ENCODE measurements at regions not wholly inside any gene's neighbourhood (a gene's known extent, or its start where the extent isn't known, plus 50 kb on each side); places are given as distances from the start of the nearest gene placed in this dataset.

- ATAC-seq: no peak
- WGBS (ENCODE audit: insufficient coverage, low coverage, low lambda C conversion rate, missing lambda C conversion rate): 80% methylated on average over 1 of the region's 6 CpGs
- TF ChIP-seq POLR2A (IDR thresholded peaks at IDR 0.05): no peak
- TF ChIP-seq, protein P1, sequence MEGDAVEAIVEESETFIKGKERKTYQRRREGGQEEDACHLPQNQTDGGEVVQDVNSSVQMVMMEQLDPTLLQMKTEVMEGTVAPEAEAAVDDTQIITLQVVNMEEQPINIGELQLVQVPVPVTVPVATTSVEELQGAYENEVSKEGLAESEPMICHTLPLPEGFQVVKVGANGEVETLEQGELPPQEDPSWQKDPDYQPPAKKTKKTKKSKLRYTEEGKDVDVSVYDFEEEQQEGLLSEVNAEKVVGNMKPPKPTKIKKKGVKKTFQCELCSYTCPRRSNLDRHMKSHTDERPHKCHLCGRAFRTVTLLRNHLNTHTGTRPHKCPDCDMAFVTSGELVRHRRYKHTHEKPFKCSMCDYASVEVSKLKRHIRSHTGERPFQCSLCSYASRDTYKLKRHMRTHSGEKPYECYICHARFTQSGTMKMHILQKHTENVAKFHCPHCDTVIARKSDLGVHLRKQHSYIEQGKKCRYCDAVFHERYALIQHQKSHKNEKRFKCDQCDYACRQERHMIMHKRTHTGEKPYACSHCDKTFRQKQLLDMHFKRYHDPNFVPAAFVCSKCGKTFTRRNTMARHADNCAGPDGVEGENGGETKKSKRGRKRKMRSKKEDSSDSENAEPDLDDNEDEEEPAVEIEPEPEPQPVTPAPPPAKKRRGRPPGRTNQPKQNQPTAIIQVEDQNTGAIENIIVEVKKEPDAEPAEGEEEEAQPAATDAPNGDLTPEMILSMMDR (IDR thresholded peaks at IDR 0.05): no peak
- no peaks in the 10 kb centered on the region for H3K4me1 ChIP-seq
- H3K36me3 ChIP-seq: no peaks in the 10 kb centered on the region
- DNase-seq: no peak
- H3K4me3 ChIP-seq: no peak overlapping the region
- H3K27me3 ChIP-seq: no peaks in the 10 kb centered on the region
- intact Hi-C loops (cut with DNase I): no loop called here
- H3K27ac ChIP-seq: no peak overlapping the region
- no peaks in the 10 kb centered on the region for H3K9me3 ChIP-seq
Measured at GRCh38 chr2:71853858-71854257, 293.8 kb downstream of the CYP26B1 start.

DNA sequence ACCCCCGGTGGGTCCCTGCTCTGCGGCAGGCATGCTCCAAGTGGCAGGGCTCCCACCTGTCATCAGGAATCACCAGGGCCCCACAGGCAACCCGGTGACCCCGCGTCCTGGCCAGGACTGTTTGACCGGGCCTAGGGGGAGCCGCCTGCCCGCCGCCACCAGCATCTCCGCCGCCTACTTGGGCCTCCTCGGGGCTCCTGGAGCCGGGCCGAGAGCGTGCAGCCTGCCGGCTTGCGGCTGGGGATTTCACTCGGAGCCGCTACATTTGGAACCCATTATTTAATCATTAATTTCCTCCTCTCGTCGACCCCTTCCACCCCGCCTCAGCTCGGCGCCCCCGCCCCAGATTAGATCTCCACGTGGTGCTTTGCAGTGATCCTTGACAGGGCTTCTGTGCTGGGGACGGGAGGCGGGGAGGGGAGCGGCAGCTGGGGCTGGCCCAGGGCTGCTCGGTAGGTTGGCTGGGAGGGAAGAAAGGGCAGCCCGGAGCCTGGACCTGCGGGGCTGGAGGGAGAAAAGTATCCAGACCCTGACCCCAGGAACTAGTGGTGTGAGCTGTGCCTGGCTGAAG, 295.4 kb downstream of the CYP26B1 start:
- no peak overlapping the region for H3K4me3 ChIP-seq
- TF ChIP-seq, protein P1 (IDR thresholded peaks at IDR 0.05): no peak
- TF ChIP-seq POLR2A (IDR thresholded peaks at IDR 0.05): no peak

GRCh38 chr2:71851094-71851750, 296.4 kb downstream of the CYP26B1 start:
- H3K4me1 ChIP-seq: no peaks in the 10 kb centered on the region
- no peaks in the 10 kb centered on the region for H3K9me3 ChIP-seq
- TF ChIP-seq, protein P1 (IDR thresholded peaks at IDR 0.05): no peak
- TF ChIP-seq POLR2A (IDR thresholded peaks at IDR 0.05): no peak
- 53% methylated on average over 3 of the region's 8 CpGs for WGBS (ENCODE audit: insufficient coverage, low coverage, low lambda C conversion rate, missing lambda C conversion rate)
- intact Hi-C loops (cut with DNase I): no loop called here
- DNase-seq (no peak), ATAC-seq (no peak)
- H3K36me3 ChIP-seq: no peaks in the 10 kb centered on the region
- no peaks in the 10 kb centered on the region for H3K27me3 ChIP-seq
- no peak overlapping the region for H3K27ac ChIP-seq
- H3K4me3 ChIP-seq: no peak overlapping the region

More for the DNA sequence above, 295.4 kb downstream of the CYP26B1 start:
- Histone ChIP-seq H3K4me1 (no peaks in the 10 kb centered on the region), H3K36me3 (no peaks in the 10 kb centered on the region), H3K27me3 (no peaks in the 10 kb centered on the region), H3K27ac (no peak overlapping the region), H3K9me3 (no peaks in the 10 kb centered on the region)
- intact Hi-C loops (cut with DNase I): no loop called here
- no peak for ATAC-seq
- no peak for DNase-seq
- 9% methylated on average over 7 of the region's 32 CpGs for WGBS (ENCODE audit: insufficient coverage, low coverage, low lambda C conversion rate, missing lambda C conversion rate)

DNA sequence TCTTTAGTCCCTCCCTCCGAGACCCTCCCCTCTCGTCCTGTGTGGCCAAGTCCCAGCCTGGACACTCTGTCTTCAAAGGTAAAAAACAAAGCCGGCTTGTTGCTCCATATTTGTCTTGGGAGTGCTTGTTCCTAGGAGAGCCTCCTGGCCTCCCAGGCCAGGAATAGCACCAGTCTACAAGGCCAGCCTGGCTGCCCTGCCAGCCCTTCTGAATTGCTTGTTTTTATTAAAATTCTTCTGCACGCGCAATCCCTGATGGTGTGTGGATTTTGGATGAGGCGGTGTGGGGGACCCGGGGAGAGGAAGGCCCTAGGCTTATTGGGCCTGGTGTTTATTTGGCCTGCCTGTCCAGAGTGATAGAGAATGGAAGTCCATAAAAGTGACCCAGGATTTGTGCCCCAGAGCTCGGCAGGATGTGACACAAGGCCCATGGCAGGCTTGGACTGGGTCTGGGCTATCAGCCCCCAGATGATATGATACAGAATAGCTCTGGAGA, 297.3 kb downstream of the CYP26B1 start:
- Histone ChIP-seq H3K36me3 (no peaks in the 10 kb centered on the region), H3K27ac (no peak overlapping the region), H3K4me1 (no peaks in the 10 kb centered on the region), H3K27me3 (no peaks in the 10 kb centered on the region), H3K9me3 (no peaks in the 10 kb centered on the region), H3K4me3 (no peak overlapping the region)
- DNase-seq: no peak
- intact Hi-C loops (cut with DNase I): no loop called here
- TF ChIP-seq, protein P1 (IDR thresholded peaks at IDR 0.05): no peak
- no peak for TF ChIP-seq POLR2A (IDR thresholded peaks at IDR 0.05)
- 90% methylated on average over 7 of the region's 8 CpGs for WGBS (ENCODE audit: insufficient coverage, low coverage, low lambda C conversion rate, missing lambda C conversion rate)
- ATAC-seq: no peak
